ENCODE measurements at regions not wholly inside any gene's neighbourhood (a gene's known extent, or its start where the extent isn't known, plus 50 kb on each side); places are given as distances from the start of the nearest gene placed in this dataset.

DNA sequence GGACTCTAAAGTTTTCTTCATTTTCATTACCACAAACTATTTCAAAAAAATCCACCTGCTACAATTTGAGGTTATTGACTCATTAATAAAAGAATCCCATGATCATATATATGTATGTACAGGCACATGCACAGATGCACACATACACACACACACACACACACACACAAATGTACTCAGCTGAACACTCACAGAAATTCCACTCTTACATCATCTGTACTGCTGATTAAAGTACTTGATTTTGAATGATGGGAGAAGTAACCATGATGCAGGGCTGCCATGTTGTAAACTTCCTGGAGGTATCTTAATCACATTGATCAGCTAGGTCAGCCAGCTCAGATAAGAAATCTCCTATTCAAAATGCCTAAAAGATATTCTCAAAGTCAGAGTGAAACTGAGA, 1313.2 kb upstream of the NRXN1 start:
- TF ChIP-seq, protein P1, sequence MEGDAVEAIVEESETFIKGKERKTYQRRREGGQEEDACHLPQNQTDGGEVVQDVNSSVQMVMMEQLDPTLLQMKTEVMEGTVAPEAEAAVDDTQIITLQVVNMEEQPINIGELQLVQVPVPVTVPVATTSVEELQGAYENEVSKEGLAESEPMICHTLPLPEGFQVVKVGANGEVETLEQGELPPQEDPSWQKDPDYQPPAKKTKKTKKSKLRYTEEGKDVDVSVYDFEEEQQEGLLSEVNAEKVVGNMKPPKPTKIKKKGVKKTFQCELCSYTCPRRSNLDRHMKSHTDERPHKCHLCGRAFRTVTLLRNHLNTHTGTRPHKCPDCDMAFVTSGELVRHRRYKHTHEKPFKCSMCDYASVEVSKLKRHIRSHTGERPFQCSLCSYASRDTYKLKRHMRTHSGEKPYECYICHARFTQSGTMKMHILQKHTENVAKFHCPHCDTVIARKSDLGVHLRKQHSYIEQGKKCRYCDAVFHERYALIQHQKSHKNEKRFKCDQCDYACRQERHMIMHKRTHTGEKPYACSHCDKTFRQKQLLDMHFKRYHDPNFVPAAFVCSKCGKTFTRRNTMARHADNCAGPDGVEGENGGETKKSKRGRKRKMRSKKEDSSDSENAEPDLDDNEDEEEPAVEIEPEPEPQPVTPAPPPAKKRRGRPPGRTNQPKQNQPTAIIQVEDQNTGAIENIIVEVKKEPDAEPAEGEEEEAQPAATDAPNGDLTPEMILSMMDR (IDR thresholded peaks at IDR 0.05; ENCODE audit: insufficient read depth, low read length, poor library complexity, severe bottlenecking) = no peak
- no peak for TF ChIP-seq EZH2phosphoT487 (conservative IDR thresholded peaks at IDR 0.05; ENCODE audit: low read length)

All from SU-DHL-6 (cell line).